ENCODE measurements at regions not wholly inside any gene's neighbourhood (a gene's known extent, or its start where the extent isn't known, plus 50 kb on each side); places are given as distances from the start of the nearest gene placed in this dataset.

- Histone ChIP-seq H3K36me3 (ENCODE audit: insufficient read depth, low read length) (no peaks in the 10 kb centered on the region), H3K4me2 (ENCODE audit: low read depth, low read length, poor library complexity, severe bottlenecking) (no peak overlapping the region), H3K27me3 (ENCODE audit: insufficient read depth, low read length, poor library complexity, severe bottlenecking) (no peaks in the 10 kb centered on the region), H3K9me2 (replicated peaks; ENCODE audit: low read depth, low read length) (no peaks in the 10 kb centered on the region), H2AFZ (ENCODE audit: low read length) (no peak overlapping the region), H4K20me1 (ENCODE audit: insufficient read depth, low read length, poor library complexity, severe bottlenecking) (no peaks in the 10 kb centered on the region), H3F3A (ENCODE audit: low read depth) (no peaks in the 10 kb centered on the region), H3K79me2 (ENCODE audit: insufficient read depth, low read length) (no peaks in the 10 kb centered on the region), H3K9ac (ENCODE audit: low read depth, low read length, poor library complexity, severe bottlenecking) (no peak overlapping the region), H3K4me3 (ENCODE audit: low read length, poor library complexity, severe bottlenecking) (no peak overlapping the region), H3K4me1 (ENCODE audit: insufficient read depth, low read length, poor library complexity, severe bottlenecking) (no peaks in the 10 kb centered on the region), H3K9me3 (ENCODE audit: insufficient read depth, low read depth, low read length) (no peaks in the 10 kb centered on the region)
- TF ChIP-seq CTCF (conservative IDR thresholded peaks at IDR 0.05; ENCODE audit: low read length) = no peak
- no peak for TF ChIP-seq EZH2phosphoT487 (IDR thresholded peaks at IDR 0.05; ENCODE audit: borderline replicate concordance)
Observed at GRCh38 chr7:91427051-91427450, 162.8 kb downstream of the FZD1 start.

DNA sequence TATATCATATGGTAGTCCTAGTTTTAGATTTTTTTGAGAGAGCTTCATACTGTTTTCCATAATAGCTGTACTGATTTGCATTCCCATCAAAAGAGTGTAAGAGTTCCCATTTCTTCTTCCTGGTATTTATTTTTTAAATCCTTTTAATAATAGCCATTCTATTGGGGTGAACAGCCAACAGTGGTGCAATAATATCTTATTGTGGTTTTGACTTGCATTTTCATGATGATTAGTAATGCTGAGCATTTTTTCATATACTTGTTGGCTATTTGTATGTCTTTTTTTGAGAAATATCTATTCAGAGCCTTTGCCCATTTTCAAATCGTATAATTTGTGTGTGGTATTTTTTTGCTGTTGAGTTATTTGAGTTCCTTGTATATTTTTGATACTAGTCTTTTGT, 167.4 kb downstream of the FZD1 start:
- Histone ChIP-seq H3K27me3 (ENCODE audit: insufficient read depth, low read length, poor library complexity, severe bottlenecking) (no peaks in the 10 kb centered on the region), H3K36me3 (ENCODE audit: insufficient read depth, low read length) (no peaks in the 10 kb centered on the region), H4K20me1 (ENCODE audit: insufficient read depth, low read length, poor library complexity, severe bottlenecking) (no peaks in the 10 kb centered on the region), H3K79me2 (ENCODE audit: insufficient read depth, low read length) (no peaks in the 10 kb centered on the region), H3K4me1 (ENCODE audit: insufficient read depth, low read length, poor library complexity, severe bottlenecking) (no peaks in the 10 kb centered on the region), H3K9ac (ENCODE audit: low read depth, low read length, poor library complexity, severe bottlenecking) (no peak overlapping the region), H3K4me3 (ENCODE audit: low read length, poor library complexity, severe bottlenecking) (no peak overlapping the region), H3F3A (ENCODE audit: low read depth) (no peaks in the 10 kb centered on the region), H3K9me3 (ENCODE audit: insufficient read depth, low read depth, low read length) (no peaks in the 10 kb centered on the region), H3K9me2 (replicated peaks; ENCODE audit: low read depth, low read length) (no peaks in the 10 kb centered on the region), H2AFZ (ENCODE audit: low read length) (no peak overlapping the region), H3K4me2 (ENCODE audit: low read depth, low read length, poor library complexity, severe bottlenecking) (no peak overlapping the region)
- TF ChIP-seq EZH2phosphoT487 (IDR thresholded peaks at IDR 0.05; ENCODE audit: borderline replicate concordance) = no peak
- no peak for TF ChIP-seq CTCF (conservative IDR thresholded peaks at IDR 0.05; ENCODE audit: low read length)

DNA sequence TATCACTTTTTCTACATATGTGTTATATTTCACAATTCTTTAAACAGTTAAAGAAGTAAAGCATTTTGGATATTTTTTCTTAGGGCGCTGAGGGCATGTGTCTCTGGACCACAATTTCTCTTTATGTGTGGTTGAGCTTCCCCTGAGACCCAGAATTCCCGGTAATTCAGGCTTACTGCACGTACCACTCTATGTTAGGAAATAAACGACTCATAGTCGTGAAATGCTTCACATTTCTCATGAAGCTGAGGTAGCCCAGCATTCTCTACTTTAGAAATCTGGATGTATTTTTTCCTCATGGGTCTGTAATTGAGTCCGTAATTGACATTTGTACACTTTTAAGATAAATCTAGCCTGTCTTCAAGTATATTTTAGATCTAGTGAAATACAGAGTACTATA, 170.6 kb downstream of the FZD1 start:
- Histone ChIP-seq H3K4me1 (ENCODE audit: insufficient read depth, low read length, poor library complexity, severe bottlenecking) (no peaks in the 10 kb centered on the region), H3K9ac (ENCODE audit: low read depth, low read length, poor library complexity, severe bottlenecking) (no peak overlapping the region), H2AFZ (ENCODE audit: low read length) (no peak overlapping the region), H3K9me3 (ENCODE audit: insufficient read depth, low read depth, low read length) (no peaks in the 10 kb centered on the region), H3F3A (ENCODE audit: low read depth) (no peaks in the 10 kb centered on the region), H3K9me2 (replicated peaks; ENCODE audit: low read depth, low read length) (no peaks in the 10 kb centered on the region), H3K4me3 (ENCODE audit: low read length, poor library complexity, severe bottlenecking) (no peak overlapping the region), H3K36me3 (ENCODE audit: insufficient read depth, low read length) (no peaks in the 10 kb centered on the region), H3K27me3 (ENCODE audit: insufficient read depth, low read length, poor library complexity, severe bottlenecking) (no peaks in the 10 kb centered on the region), H4K20me1 (ENCODE audit: insufficient read depth, low read length, poor library complexity, severe bottlenecking) (no peaks in the 10 kb centered on the region), H3K4me2 (ENCODE audit: low read depth, low read length, poor library complexity, severe bottlenecking) (no peak overlapping the region), H3K79me2 (ENCODE audit: insufficient read depth, low read length) (no peaks in the 10 kb centered on the region)
- TF ChIP-seq CTCF (conservative IDR thresholded peaks at IDR 0.05; ENCODE audit: low read length) (no peak), EZH2phosphoT487 (IDR thresholded peaks at IDR 0.05; ENCODE audit: borderline replicate concordance) (no peak)
